AML-193 (cell line): ENCODE measurements at regions not wholly inside any gene's neighbourhood (a gene's known extent, or its start where the extent isn't known, plus 50 kb on each side); places are given as distances from the start of the nearest gene placed in this dataset.
"Not testable (repeated sequence)": the region's sequence is repeated elsewhere in the genome, so short reads cannot be mapped to it uniquely, and the experiment has no call there.

Experiments
- DNase-seq, 2 experiments: peaks; one replicate each; lab custom pipeline; 2025; lab: John Stamatoyannopoulos, UW

GRCh38 chr18:38284972-38285371 lies 719.4 kb upstream of the CELF4 start:
- no peak for DNase-seq

GRCh38 chr18:38263066-38263465 lies 697.5 kb upstream of the CELF4 start:
- no peak for DNase-seq

- no peak for DNase-seq
Observed at GRCh38 chr18:38262661-38263060, 697.1 kb upstream of the CELF4 start.

- no peak for DNase-seq
Observed at GRCh38 chr18:38257661-38258060, 692.1 kb upstream of the CELF4 start.

GRCh38 chr18:38256366-38256765 lies 690.8 kb upstream of the CELF4 start:
- no peak for DNase-seq

- DNase-seq: no peak
Observed at GRCh38 chr18:38250971-38251370, 685.4 kb upstream of the CELF4 start.

- no peak for DNase-seq
Observed at GRCh38 chr18:38244480-38244879, 678.9 kb upstream of the CELF4 start.

- DNase-seq: no peak
Observed at GRCh38 chr18:38243291-38243690, 677.7 kb upstream of the CELF4 start.

GRCh38 chr18:38241736-38242135 lies 676.1 kb upstream of the CELF4 start:
- DNase-seq: no peak

- DNase-seq: no peak
Observed at GRCh38 chr18:38241216-38241615, 675.6 kb upstream of the CELF4 start.

GRCh38 chr18:38239606-38240005 lies 674.0 kb upstream of the CELF4 start:
- DNase-seq: no peak

- DNase-seq: no peak
Observed at GRCh38 chr18:38237796-38238195, 672.2 kb upstream of the CELF4 start.

- no peak for DNase-seq
Observed at GRCh38 chr18:38221476-38222100, 656.0 kb upstream of the CELF4 start.

GRCh38 chr18:38198956-38199355 lies 633.4 kb upstream of the CELF4 start:
- no peak for DNase-seq

- DNase-seq: no peak
Observed at GRCh38 chr18:38198526-38198925, 632.9 kb upstream of the CELF4 start.

- no peak for DNase-seq
Observed at GRCh38 chr18:38186491-38186890, 620.9 kb upstream of the CELF4 start.

GRCh38 chr18:38174594-38174993 lies 609.0 kb upstream of the CELF4 start:
- no peak for DNase-seq

- no peak for DNase-seq
Observed at GRCh38 chr18:38174173-38174572, 608.6 kb upstream of the CELF4 start.

- DNase-seq: no peak
Observed at GRCh38 chr18:38170845-38171244, 605.2 kb upstream of the CELF4 start.

- DNase-seq: no peak
Observed at GRCh38 chr18:38167623-38168022, 602.0 kb upstream of the CELF4 start.

GRCh38 chr18:38153116-38153515 lies 587.5 kb upstream of the CELF4 start:
- DNase-seq: not testable (repeated sequence)

GRCh38 chr18:38116716-38117115 lies 551.1 kb upstream of the CELF4 start:
- no peak for DNase-seq

- no peak for DNase-seq
Observed at GRCh38 chr18:38115201-38115600, 549.6 kb upstream of the CELF4 start.

- no peak for DNase-seq
Observed at GRCh38 chr18:38087538-38087937, 521.9 kb upstream of the CELF4 start.

GRCh38 chr18:38081516-38081915 lies 515.9 kb upstream of the CELF4 start:
- no peak for DNase-seq
